Spleen (tissue), 7 donors: ENCODE measurements at regions not wholly inside any gene's neighbourhood (a gene's known extent, or its start where the extent isn't known, plus 50 kb on each side); places are given as distances from the start of the nearest gene placed in this dataset.

Source experiments
- CTCF ChIP-seq, 11 experiments: fragments of 200-600 bp in 7 of 11; fragments of 450-650 bp in 4 of 11; sonication (generic) in 4 of 11; IDR thresholded peaks in 8 of 11; conservative IDR thresholded peaks in 3 of 11; 1 replicate in 7 of 11; 2 replicates in 4 of 11; pipeline versions ENCODE4 v1.4.0 to v1.8.0; 2016 to 2021; ENCODE audit warnings: antibody characterized with exemption in 11 of 11, inconsistent platforms in 4 of 11, mild to moderate bottlenecking in 1 of 11
- POLR2A ChIP-seq, 3 donors: fragments of 450-650 bp; IDR thresholded peaks; one replicate each; pipeline ENCODE4 v1.5.1; 2017; ENCODE audit warnings: antibody characterized with exemption in 3 of 3, mild to moderate bottlenecking in 1 of 3
- POLR2AphosphoS5 ChIP-seq, 3 donors: sonication (generic); formaldehyde crosslinking; IDR thresholded peaks; one replicate each; pipeline ENCODE4 v1.5.1; 2017; ENCODE audit warnings: antibody characterized with exemption in 3 of 3
- donor health status: DM: no; HTN: no; CAD: no; lungs with moderate emphysema.
- donor health status: DM: no; HTN: no; CAD: no.
- donor health status: DM: no; HTN: no; CAD: no.

- no peak for TF ChIP-seq POLR2AphosphoS5 (IDR thresholded peaks at IDR 0.05)
- TF ChIP-seq CTCF (IDR thresholded peaks at IDR 0.05 in 8 of 11, conservative IDR thresholded peaks at IDR 0.05 in 3 of 11), result peak in 10 of 11 experiments; percentile 28 to 71 (median 49)
- no peak for TF ChIP-seq POLR2A (IDR thresholded peaks at IDR 0.05)
Observed at GRCh38 chr15:25501828-25502446, 63.1 kb upstream of the UBE3A start.
